Right lobe of liver (tissue), 6 donors: ENCODE measurements at regions not wholly inside any gene's neighbourhood (a gene's known extent, or its start where the extent isn't known, plus 50 kb on each side); places are given as distances from the start of the nearest gene placed in this dataset.

ENCODE experiments used
- ATAC-seq, 4 donors: fragments of 200-7000 bp; cut with Tn5 transposase; one replicate each; pipeline ENCODE4 v1.9.1; 2020; ENCODE audit warnings: mild to moderate bottlenecking in 4 of 4, moderate library complexity in 4 of 4
- DNase-seq, 3 donors: peaks; one replicate each; pipeline ENCODE4 v3.0.0-alpha.2; 2020
- H3K27ac ChIP-seq, 3 donors: fragments of 200-600 bp; one replicate each; pipeline ENCODE4 v1.8.0; 2022
- H3K27me3 ChIP-seq, 2 donors: fragments of 200-600 bp; one replicate each; pipeline ENCODE4 v1.8.0; 2022
- H3K36me3 ChIP-seq, 4 donors: fragments of 200-600 bp; sonication (generic) in 1 of 4; one replicate each; pipeline versions ENCODE4 v1.5.1 to v1.8.0; 2017 to 2022; ENCODE audit warnings: control low read depth in 1 of 4
- H3K4me1 ChIP-seq, 4 donors: fragments of 200-600 bp; sonication (generic) in 1 of 4; one replicate each; pipeline versions ENCODE4 v1.5.1 to v1.8.0; 2017 to 2022; ENCODE audit warnings: control low read depth in 1 of 4
- H3K4me3 ChIP-seq, 3 donors: fragments of 200-600 bp; one replicate each; pipeline ENCODE4 v1.8.0; 2022
- H3K9me3 ChIP-seq, 4 donors: fragments of 200-600 bp; sonication (generic) in 1 of 4; one replicate each; pipeline versions ENCODE4 v1.5.1 to v1.8.0; 2017 to 2022; ENCODE audit warnings: control low read depth in 1 of 4
- POLR2A ChIP-seq: fragments of 450-650 bp; IDR thresholded peaks from one replicate; pipeline ENCODE4 v1.6.1; 2017; ENCODE audit warnings: antibody characterized with exemption, mild to moderate bottlenecking
- WGBS: methylation state at CpG from one replicate; pipeline ENCODE4 v1.1.6; 2018; ENCODE audit warnings: low coverage, low lambda C conversion rate; ENCODE audit not compliant: insufficient coverage; ENCODE audit errors: missing lambda C conversion rate; 5-methylcytosine and 5-hydroxymethylcytosine counted together
- intact Hi-C, 2 donors: fragments of 100-400 bp; cut with DNase I; formaldehyde crosslinking; loops; one replicate each; pipeline versions ENCODE4 v1.11.2 to v1.14.1; 2022
- TF ChIP-seq, protein P1 (sequence below), 4 donors: fragments of 200-600 bp in 3 of 4; fragments of 450-650 bp in 1 of 4; IDR thresholded peaks; one replicate each; pipeline versions ENCODE4 v1.5.1 to v1.8.0; 2016 to 2022; ENCODE audit warnings: antibody characterized with exemption in 4 of 4, mild to moderate bottlenecking in 2 of 4
- donor health status: DM: no; HTN: yes; CAD: no.
- donor health status: DM: no; HTN: no; CAD: no.
- donor health status: DM: no; HTN: no; CAD: no.
- donor health status: DM: no; HTN: yes; CAD: no.
- donor health status: DM: no; HTN: yes; CAD: no.

- no peaks in the 10 kb centered on the region for H3K4me1 ChIP-seq
- no peaks in the 10 kb centered on the region for H3K27me3 ChIP-seq
- H3K4me3 ChIP-seq: no peak overlapping the region
- H3K36me3 ChIP-seq: no peaks in the 10 kb centered on the region
- ATAC-seq (no peak), DNase-seq (no peak)
- WGBS: 18% methylated on average over 1 of the region's 1 CpG
- H3K27ac ChIP-seq: no peak overlapping the region
- H3K9me3 ChIP-seq: no peaks in the 10 kb centered on the region
- intact Hi-C loops: no loop called here
- TF ChIP-seq, protein P1, sequence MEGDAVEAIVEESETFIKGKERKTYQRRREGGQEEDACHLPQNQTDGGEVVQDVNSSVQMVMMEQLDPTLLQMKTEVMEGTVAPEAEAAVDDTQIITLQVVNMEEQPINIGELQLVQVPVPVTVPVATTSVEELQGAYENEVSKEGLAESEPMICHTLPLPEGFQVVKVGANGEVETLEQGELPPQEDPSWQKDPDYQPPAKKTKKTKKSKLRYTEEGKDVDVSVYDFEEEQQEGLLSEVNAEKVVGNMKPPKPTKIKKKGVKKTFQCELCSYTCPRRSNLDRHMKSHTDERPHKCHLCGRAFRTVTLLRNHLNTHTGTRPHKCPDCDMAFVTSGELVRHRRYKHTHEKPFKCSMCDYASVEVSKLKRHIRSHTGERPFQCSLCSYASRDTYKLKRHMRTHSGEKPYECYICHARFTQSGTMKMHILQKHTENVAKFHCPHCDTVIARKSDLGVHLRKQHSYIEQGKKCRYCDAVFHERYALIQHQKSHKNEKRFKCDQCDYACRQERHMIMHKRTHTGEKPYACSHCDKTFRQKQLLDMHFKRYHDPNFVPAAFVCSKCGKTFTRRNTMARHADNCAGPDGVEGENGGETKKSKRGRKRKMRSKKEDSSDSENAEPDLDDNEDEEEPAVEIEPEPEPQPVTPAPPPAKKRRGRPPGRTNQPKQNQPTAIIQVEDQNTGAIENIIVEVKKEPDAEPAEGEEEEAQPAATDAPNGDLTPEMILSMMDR (IDR thresholded peaks at IDR 0.05): no peak
- no peak for TF ChIP-seq POLR2A
Observed at GRCh38 chrX:33840176-33840575, 291.9 kb downstream of the FAM47A start.

DNA sequence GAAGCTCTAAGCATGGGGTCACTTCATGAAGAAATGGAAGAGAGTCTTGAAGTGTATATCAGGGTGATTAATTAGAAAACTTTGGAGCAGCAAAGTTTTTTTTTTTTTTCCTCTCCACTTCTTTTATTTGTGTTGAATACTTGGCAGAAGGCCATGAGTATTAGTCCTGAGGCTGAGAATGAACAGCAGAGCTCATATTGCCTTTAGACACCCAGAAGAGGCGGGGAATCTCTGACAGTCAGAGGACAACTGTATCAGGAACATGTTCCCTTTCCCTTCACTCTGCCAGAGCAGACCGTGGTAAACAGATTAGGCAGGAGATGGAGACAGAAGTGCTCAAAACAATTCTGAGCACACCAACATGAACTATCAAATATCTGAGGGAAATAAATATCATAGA is 300.9 kb downstream of the FAM47A start:
- Histone ChIP-seq H3K9me3 (no peaks in the 10 kb centered on the region), H3K36me3 (no peaks in the 10 kb centered on the region), H3K4me1 (no peaks in the 10 kb centered on the region), H3K27ac (no peak overlapping the region), H3K27me3 (no peaks in the 10 kb centered on the region), H3K4me3 (no peak overlapping the region)
- ATAC-seq (no peak), DNase-seq (no peak)
- TF ChIP-seq, protein P1 (IDR thresholded peaks at IDR 0.05): no peak
- no peak for TF ChIP-seq POLR2A
- WGBS: 28% methylated on average over 2 of the region's 2 CpGs
- intact Hi-C loops: no loop called here

DNA sequence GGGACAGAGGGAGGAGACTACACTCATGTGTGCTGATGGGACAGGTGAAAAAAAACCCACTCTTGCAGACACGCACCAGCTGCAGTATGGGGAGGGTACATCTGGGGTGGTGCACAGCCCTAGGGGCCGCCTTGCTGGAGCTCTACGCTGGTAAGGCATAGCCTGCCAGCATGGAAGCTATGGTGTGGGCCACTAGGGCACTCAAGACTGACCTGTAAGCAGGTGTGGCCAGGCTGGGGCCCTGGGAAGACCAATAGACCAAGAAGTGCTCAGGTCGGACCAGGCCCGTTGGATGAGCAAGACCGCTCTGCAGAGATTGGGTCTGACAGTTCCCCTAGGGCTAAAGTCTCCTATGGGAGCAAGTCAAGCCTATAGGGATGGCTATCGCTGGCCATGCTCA is 314.8 kb downstream of the FAM47A start:
- 60% methylated on average over 1 of the region's 7 CpGs for WGBS
- intact Hi-C loops: no loop called here
- Histone ChIP-seq H3K36me3 (no peaks in the 10 kb centered on the region), H3K27ac (no peak overlapping the region), H3K4me3 (no peak overlapping the region), H3K27me3 (no peaks in the 10 kb centered on the region), H3K9me3 (no peaks in the 10 kb centered on the region), H3K4me1 (no peaks in the 10 kb centered on the region)
- DNase-seq: no peak
- peak in 1 of 4 donors; percentile 49 for ATAC-seq
- TF ChIP-seq, protein P1 (IDR thresholded peaks at IDR 0.05): no peak
- no peak for TF ChIP-seq POLR2A

- H3K9me3 ChIP-seq: peaks cover 0 to 3% (median 0%) of the 10 kb centered on the region in 4 donors
- 44% methylated on average over 4 of the region's 5 CpGs for WGBS
- no peaks in the 10 kb centered on the region for H3K4me1 ChIP-seq
- intact Hi-C loops: no loop called here
- no peaks in the 10 kb centered on the region for H3K27me3 ChIP-seq
- no peak for DNase-seq
- H3K27ac ChIP-seq: no peak overlapping the region
- H3K36me3 ChIP-seq: no peaks in the 10 kb centered on the region
- no peak for ATAC-seq
- TF ChIP-seq POLR2A: no peak
- TF ChIP-seq, protein P1 (IDR thresholded peaks at IDR 0.05): no peak
- H3K4me3 ChIP-seq: no peak overlapping the region
Observed at GRCh38 chrX:33808636-33809035, 323.5 kb downstream of the FAM47A start.

GRCh38 chrX:33784548-33784947 is 347.6 kb downstream of the FAM47A start:
- DNase-seq: no peak
- intact Hi-C loops: no loop called here
- Histone ChIP-seq H3K9me3 (no peaks in the 10 kb centered on the region), H3K27ac (no peak overlapping the region), H3K4me3 (no peak overlapping the region), H3K36me3 (no peaks in the 10 kb centered on the region), H3K4me1 (no peaks in the 10 kb centered on the region), H3K27me3 (no peaks in the 10 kb centered on the region)
- ATAC-seq: no peak
- no peak for TF ChIP-seq POLR2A
- TF ChIP-seq, protein P1 (IDR thresholded peaks at IDR 0.05): no peak
